Stimulated activated CD4-positive, alpha-beta T cell treated with anti-CD3 and anti-CD28 coated beads, Interleukin-12 subunit alpha, Interleukin-12 subunit beta, amount 100 ng/mL, for 48 hours (primary cell): ENCODE measurements at regions not wholly inside any gene's neighbourhood (a gene's known extent, or its start where the extent isn't known, plus 50 kb on each side); places are given as distances from the start of the nearest gene placed in this dataset.
"Not testable (repeated sequence)": the region's sequence is repeated elsewhere in the genome, so short reads cannot be mapped to it uniquely, and the experiment has no call there.

Experiments
- DNase-seq, 3 donors: peaks; one replicate each; pipeline ENCODE4 v3.0.0-alpha.2; 2020; ENCODE audit warnings: low read depth in 2 of 3, low spot score in 1 of 3

DNA sequence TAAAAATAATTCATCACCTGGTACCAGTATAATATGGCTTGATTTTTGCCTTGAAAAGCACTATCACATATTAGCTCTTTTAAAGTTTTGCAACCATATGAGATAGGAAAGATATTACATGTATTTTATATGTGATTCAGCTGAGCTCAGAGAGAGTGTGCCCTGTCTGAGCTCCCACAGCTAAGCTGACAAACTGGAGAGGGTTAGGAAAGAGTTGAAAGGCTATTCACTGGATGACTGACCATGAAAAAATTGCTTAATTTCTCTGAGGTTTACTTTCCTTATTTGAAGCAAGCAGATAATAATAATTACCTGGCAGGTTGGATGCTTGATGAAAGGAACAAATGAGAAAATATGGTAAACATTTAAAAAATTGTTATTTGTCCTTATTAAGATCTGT lies 97.4 kb upstream of the CCDC80 start:
- DNase-seq: no peak

DNA sequence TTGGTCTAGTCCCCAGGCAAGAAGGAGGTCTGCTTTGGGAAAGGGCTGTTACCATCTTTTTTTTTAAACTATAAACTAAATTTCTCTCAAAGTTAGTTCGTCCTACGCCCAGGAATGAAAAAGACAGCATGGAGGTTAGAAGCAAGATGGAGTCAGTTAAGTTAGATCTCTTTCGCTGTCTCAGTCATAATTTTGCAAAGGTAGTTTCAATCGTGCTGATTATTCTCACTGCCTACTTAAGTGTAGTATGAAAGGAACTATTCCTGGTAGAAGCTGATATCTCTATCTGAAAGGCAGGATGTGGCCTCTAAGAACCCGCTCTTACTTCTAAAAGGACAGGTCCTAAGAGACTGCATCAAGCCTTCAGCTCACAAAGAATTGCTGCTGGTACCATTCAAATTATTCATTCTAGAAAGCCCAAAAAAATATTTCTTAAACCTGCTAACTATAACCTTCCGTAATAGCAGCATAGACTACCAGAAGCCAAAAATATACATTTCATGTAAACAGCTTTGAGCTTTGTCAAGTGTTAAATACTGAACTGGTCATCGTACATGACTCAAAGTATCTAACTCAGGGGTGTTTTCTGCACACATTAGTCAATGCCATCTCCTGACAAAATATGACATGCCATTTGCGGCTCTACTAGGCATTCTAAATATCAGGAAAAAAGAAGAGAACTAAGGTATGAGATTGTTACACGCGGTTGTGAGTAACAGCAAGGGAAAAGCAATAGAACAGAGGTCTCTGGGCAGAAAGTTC lies 96.0 kb upstream of the CCDC80 start:
- no peak for DNase-seq

DNA sequence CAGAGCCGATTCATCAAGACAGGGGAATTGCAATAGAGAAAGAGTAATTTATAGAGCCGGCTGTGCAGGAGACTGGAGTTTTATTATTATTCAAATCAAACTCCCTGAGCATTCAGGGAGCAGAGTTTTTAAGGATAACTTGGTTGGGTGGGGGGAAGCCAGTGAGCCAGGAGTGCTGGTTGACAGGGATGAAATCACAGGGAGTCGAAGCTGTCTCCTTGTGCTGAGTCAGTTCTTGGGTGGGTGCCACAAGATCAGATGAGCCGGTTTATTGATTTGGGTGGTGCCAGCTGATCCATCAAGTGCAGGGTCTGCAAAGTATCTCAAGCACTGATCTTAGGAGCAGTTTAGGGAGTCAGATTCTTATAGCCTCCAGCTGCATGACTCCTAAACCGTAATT lies 95.4 kb upstream of the CCDC80 start:
- no peak for DNase-seq

DNA sequence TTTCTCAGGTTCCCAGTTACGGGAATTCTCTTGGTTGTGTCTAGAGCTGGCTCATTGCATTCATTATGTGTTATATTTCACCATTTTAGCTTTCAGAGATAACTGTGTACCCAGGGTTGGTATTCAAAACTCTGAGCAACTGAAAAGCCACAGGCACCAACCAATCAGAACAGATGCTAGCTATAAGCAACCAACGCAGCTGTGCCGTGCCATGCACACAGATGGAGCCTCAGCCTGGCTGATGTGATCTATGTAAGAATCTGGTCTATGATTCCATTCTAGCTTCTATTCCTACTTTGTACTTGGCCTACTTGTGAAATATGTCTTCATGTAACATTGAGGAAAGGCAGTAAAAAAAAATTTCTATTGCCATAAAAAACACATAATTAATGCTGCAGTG lies 95.0 kb upstream of the CCDC80 start:
- no peak for DNase-seq

DNA sequence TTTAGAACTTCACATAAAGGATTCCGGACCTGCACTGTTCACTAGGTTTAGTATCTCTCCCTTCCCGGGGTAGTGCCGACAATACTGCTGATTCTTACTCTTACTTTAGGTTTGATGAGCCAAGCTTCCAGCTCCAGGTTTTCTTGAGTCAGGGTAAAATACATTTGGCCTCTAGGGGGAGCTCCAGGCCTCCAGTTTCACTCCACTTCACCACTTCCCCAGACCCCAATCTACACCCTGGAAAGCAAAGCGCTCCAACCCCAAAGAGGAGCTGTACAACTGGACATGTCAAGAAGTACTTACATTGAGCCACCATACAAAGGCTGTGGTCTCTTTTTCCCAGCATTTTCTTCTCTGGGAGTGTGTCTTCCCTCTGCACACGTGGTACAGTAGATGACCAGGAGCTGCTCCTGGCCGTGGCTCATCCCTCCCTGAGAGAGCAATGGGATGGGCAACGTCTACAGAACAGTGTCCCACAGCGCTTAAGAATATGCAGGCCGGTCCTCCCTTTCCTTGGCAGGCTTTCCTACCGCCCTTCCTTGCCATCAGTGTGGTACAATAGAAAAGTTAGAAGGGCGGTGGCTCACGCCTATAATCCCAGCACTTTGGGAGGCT lies 93.9 kb upstream of the CCDC80 start:
- DNase-seq: peak; percentile 40 to 82 (median 45)

DNA sequence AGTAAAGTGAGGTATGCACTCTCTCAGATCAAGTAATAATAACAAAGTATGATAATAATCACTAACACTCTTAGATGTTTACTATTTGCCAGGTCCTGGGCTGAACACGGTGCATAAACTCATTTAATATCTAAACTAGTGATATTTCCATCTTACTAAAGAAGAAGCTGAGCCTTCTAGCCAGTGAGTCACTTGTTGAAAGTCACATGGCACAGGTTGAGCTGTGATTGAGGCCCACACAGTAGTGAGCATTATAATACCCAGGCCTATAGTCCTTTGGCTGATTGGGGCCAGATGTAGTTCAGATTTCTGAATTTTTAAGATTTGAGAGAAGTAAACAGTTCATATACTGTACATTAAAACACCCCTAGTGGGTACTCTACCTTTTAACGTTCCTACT lies 93.2 kb upstream of the CCDC80 start:
- no peak for DNase-seq

DNA sequence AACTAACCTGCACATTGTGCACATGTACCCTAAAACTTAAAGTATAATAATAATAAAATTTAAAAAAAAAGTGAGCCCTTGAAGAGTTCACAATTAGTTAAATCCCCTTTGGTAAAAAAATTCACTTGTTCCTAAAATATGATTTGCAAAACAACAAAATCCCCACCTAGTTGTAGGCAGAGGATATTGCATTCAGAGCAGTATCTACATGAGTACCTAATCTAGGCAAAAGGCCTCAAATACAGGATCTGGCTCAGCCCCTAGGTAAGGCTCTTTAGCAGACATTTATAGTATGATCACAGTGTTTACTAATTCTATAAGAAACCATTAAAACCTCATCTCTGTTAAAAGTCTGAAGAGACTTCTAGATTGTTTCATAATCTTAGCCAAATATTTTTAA lies 89.3 kb upstream of the CCDC80 start:
- DNase-seq: no peak

DNA sequence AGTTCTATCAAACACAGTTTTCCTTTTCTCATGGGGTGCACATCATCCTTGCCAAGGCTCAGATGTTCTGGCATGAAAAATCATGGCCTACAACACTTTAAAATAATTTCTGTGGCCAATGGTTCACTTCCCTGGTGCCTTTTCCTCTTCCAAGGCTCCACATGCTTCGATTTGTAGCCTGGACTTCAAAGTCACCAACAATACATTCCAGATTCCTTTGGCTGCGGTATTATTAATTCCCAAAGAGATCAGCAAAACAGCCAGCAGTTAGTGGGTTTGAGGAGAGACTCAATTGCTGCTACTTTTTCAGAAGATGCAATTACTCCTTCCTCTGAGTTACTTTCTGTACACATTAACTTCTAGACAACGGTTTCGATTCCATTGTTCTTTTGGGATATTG lies 80.3 kb upstream of the CCDC80 start:
- DNase-seq: no peak

DNA sequence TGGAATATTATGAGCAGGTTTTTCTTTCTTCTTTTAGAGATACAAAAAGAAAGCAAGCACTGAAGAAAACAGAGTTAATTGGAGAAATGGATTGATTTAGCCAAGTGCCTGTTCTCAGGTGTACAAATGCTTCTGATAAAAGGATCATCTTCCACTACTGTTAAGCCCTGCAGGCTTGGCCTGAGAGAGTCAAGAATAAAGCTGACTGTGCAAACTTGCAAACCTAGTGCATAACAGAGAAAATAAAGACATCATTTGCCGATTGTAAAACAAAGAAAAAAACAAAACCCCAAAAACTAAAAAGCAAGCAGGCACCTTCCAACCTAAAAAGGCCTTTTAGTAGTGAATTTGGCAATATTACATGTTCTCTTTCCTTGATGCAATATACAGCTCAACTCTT lies 78.0 kb upstream of the CCDC80 start:
- DNase-seq: no peak

DNA sequence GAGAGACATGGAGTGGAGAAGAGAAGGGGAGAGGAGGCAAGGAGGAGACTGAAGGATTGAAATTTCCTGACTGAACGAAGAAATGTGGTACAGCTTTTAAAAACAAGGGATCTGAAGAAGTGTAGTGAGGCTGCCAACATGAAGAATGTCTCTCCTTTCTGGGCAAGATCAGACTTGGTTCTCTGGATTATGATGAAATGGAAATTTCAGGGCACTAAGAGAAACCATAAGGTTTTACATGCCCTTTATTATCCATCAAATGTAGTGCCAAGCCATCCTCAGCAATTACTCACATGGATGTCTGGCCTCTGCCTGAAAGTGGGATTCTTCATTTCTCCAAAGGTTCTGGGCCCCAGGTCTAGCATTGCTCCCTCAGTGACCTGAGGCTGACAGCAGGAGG lies 77.6 kb upstream of the CCDC80 start:
- DNase-seq: no peak

DNA sequence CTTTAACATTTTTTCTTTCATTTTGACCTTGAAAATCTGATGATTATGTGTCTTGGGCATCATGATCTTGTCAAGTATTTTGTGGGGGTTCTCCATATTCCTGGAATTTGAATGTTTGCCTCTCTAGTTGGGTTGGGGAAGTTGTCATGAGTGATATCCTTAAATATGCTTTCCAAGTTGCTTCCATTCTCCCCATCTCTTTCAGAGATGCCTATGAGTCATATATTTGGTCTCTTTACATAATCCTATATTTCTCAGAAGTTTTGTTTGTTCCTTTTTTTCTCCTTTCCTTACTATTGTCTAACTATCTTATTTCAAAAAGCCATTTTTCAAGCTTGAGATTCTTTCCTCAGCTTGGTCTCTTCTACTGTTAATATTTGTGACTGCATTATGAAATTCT lies 69.0 kb upstream of the CCDC80 start:
- DNase-seq: no peak

DNA sequence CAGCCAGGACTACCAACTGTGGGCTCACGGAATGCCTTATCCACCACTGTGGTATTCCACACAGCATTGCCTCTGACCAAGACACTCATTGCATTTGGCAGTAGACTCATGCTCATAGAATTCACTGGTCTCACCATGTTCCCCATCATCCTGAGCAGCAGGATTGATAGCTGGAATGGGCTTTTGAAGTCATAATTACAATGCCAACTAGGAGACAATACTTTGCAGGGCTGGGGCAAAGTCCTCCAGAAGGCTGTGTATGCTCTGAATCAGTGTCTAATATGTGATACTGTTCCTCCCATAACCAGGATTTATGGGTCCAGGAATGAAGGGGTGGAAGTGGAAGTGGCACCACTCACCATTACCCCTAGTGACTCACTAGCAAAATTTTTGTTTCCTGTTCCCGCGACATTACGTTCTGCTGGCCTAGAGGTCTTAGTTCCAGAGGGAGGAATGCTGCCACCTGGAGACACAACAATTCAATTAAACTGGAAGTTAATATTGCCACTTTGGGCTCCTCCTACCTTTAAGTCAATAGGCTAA lies 58.6 kb upstream of the CCDC80 start:
- no peak for DNase-seq

DNA sequence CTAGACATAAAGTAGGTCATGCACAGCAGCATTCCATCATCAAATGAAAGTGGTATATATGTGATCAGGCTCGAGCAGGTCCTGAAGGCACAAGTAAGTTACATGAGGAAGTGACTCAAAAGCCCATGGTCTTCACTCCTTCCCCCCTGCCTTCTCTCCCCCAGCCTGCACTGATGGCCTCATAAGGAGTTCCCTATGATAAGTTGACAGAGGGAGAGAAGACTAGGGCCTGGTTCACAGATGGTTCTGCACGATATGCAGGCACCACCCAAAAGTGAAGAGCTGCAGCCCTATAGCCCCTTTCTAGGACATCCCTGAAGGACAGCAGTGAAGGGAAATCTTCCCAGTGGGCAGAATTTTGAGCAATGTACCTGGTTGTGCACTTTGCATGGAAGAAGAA lies 57.5 kb upstream of the CCDC80 start:
- DNase-seq: not testable (repeated sequence)

DNA sequence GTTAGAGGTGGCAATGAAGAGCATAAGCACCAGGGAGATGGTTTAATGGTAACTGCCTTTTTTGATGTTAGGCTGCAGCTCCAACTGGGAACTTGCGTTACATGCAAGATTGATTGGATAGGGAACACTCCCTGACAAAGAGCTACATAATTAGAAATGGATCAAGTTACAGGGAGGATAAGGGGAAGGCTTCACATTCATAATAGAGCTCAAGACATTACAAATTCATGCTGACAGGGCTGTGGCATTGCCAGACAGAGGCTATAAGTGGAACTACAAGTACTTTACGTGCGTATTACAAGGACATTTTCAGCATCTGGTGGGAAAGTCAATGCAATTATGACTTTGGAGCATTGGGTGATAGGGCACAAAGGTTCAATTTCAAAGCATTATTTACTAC lies 55.3 kb upstream of the CCDC80 start:
- not testable (repeated sequence) for DNase-seq

DNA sequence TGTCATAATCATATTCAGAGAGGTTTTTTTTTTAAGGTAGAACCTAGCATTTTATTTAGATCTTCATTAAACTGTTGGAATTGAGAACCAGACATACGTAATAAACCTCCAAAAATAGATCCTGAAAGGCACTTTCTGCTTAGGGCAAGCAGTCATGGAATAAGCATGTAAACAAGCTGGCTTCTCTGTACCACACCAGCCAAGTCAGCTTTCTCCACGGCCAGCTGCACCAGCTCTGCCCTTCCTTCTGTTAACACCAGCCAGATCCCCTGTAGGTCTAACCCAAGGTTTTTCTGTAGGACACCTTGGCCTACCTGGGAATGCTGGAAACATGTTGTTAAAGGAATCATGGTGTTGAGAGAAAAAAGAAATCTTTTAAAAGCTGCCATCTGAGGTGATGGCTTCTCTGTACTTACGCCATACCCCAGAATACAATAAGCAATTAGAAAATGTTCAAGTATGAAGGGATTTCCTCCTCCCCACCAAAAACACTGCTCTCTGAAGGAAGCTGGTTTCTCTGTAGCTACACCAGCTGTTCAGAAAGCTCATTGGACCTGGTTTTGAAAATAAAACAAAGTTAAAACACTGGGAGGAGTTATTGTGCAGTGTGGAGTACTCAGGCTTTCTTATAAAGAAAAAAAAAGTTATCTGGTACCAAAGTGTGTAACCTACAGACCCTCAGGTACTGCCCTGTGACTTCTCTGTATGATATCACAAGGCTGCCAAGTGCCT lies 54.6 kb upstream of the CCDC80 start:
- DNase-seq: not testable (repeated sequence)

DNA sequence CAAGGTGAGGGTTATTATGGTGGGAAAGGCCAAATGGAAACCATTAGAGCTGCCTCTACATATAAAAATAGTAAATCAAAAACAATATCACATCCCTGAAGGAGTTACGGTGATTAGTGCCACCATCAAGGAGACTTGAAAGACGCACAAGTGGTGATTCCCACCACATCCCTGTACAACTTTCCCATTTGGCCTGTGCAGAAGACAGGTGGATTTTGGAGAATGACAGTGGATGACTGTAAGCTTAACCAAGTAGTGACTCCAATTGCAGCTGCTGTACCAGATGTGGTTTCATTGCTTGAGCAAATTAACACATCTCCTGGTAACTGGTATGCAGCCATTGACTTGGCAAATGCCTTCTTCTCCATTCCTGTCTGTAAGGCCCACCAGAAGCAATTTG lies 54.0 kb upstream of the CCDC80 start:
- DNase-seq: not testable (repeated sequence)

DNA sequence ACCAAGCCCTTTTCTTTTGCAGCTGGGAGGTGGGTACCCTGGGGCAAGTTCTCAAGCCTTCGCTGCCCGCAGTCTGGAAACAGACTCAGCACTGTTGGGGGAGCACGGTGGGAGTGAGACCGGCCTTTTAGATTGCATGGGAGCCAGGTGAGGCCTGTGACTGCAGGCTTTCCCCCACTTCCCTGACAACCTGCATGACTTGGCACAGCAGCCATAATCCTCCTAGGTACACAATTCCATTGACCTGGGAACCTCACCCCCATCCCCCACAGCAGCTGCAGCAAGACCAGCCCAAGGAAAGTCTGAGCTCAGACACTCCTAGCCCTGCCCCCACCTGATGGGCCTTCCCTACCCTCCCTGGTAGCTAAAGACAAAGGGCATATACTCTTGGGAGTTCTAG lies 52.2 kb upstream of the CCDC80 start:
- no peak for DNase-seq
